ENCODE measurements at regions not wholly inside any gene's neighbourhood (a gene's known extent, or its start where the extent isn't known, plus 50 kb on each side); places are given as distances from the start of the nearest gene placed in this dataset.

DNA sequence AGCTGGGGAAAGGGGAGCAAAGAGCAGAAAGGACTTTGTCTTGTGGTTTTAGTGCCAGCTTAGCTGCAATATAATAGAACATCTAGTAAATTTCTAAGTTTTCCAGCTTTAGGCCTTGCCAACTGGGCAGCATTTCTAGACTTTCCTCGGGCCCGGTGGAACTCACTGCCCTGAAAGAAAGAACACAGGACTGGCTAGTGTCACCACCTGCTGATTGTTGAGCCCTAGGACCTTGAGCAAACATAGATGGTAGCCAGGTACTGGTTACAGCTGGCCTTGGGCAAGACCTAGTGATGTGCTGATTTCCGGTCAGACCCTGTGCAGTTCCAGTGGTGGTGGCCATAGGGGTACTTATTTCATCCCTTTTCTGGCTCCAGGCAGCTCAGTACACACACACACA, 753.2 kb upstream of the B3GALT2 start:
- Histone ChIP-seq H3K27ac (ENCODE audit: control insufficient read depth, insufficient read depth) (no peak overlapping the region), H3K36me3 (ENCODE audit: control insufficient read depth in 2 of 2, insufficient read depth in 2 of 2, low read length in 1 of 2) (no peaks in the 10 kb centered on the region), H3K4me3 (no peak overlapping the region), H2AFZ (ENCODE audit: control insufficient read depth, low read depth, low read length) (no peak overlapping the region), H3K4me2 (ENCODE audit: control insufficient read depth, insufficient read depth) (no peak overlapping the region), H4K20me1 (ENCODE audit: control insufficient read depth, insufficient read depth) (no peaks in the 10 kb centered on the region), H3K9ac (ENCODE audit: control insufficient read depth, insufficient read depth, low read length) (no peak overlapping the region), H3K27me3 (replicated peaks in 1 of 2; ENCODE audit: control insufficient read depth in 2 of 2, insufficient read depth in 2 of 2, low read length in 1 of 2) (no peaks in the 10 kb centered on the region), H3K79me2 (ENCODE audit: control insufficient read depth, insufficient read depth, low read length) (no peaks in the 10 kb centered on the region), H3K4me1 (ENCODE audit: control insufficient read depth, insufficient read depth, low read length) (no peaks in the 10 kb centered on the region), H3K9me3 (replicated peaks; ENCODE audit: control insufficient read depth, insufficient read depth, low read length) (no peaks in the 10 kb centered on the region)
- DNase-seq (ENCODE audit: low read depth, low spot score): no peak
- POLR2A ChIA-PET: no interaction called here
- RAD21 ChIA-PET (ENCODE audit: unreplicated experiment): no interaction called here
- no TSS peak for BruUV-seq (replicated peaks)
- TF ChIP-seq ZZZ3 (IDR thresholded peaks at IDR 0.05; ENCODE audit: control insufficient read depth, insufficient read length, low read depth): no peak
- in situ Hi-C loops (cut with MboI): no loop called here
- no peak for FAIRE-seq
- no peak for ATAC-seq
- CTCF ChIA-PET: no interaction called here
- intact Hi-C loops (cut with micrococcal nuclease; ENCODE audit: unreplicated experiment): no loop called here
- 86% methylated on average over 3 of the region's 3 CpGs for WGBS (ENCODE audit: insufficient coverage, insufficient replicate concordance, low lambda C conversion rate, missing lambda C conversion rate)
- SMC1A ChIA-PET (ENCODE audit: uncharacterized antibody, unreplicated experiment): no interaction called here

GRCh38 chr1:193937308-193937707, 750.9 kb upstream of the B3GALT2 start:
- ChIA-PET CTCF (no interaction called here), SMC1A (ENCODE audit: uncharacterized antibody, unreplicated experiment) (no interaction called here), POLR2A (no interaction called here), RAD21 (ENCODE audit: unreplicated experiment) (no interaction called here)
- Histone ChIP-seq H3K4me2 (ENCODE audit: control insufficient read depth, insufficient read depth) (no peak overlapping the region), H3K27me3 (replicated peaks in 1 of 2; ENCODE audit: control insufficient read depth in 2 of 2, insufficient read depth in 2 of 2, low read length in 1 of 2) (no peaks in the 10 kb centered on the region), H3K9me3 (replicated peaks; ENCODE audit: control insufficient read depth, insufficient read depth, low read length) (no peaks in the 10 kb centered on the region), H3K79me2 (ENCODE audit: control insufficient read depth, insufficient read depth, low read length) (no peaks in the 10 kb centered on the region), H2AFZ (ENCODE audit: control insufficient read depth, low read depth, low read length) (no peak overlapping the region), H3K36me3 (ENCODE audit: control insufficient read depth in 2 of 2, insufficient read depth in 2 of 2, low read length in 1 of 2) (no peaks in the 10 kb centered on the region), H3K4me3 (no peak overlapping the region), H3K4me1 (ENCODE audit: control insufficient read depth, insufficient read depth, low read length) (no peaks in the 10 kb centered on the region), H4K20me1 (ENCODE audit: control insufficient read depth, insufficient read depth) (no peaks in the 10 kb centered on the region), H3K27ac (ENCODE audit: control insufficient read depth, insufficient read depth) (no peak overlapping the region), H3K9ac (ENCODE audit: control insufficient read depth, insufficient read depth, low read length) (no peak overlapping the region)
- WGBS (ENCODE audit: insufficient coverage, insufficient replicate concordance, low lambda C conversion rate, missing lambda C conversion rate): 0% methylated on average over 1 of the region's 1 CpG
- BruUV-seq (replicated peaks): no TSS peak
- intact Hi-C loops (cut with micrococcal nuclease; ENCODE audit: unreplicated experiment) (no loop called here), in situ Hi-C loops (cut with MboI) (no loop called here)
- no peak for DNase-seq (ENCODE audit: low read depth, low spot score)
- no peak for FAIRE-seq
- ATAC-seq: no peak
- TF ChIP-seq, protein P1, sequence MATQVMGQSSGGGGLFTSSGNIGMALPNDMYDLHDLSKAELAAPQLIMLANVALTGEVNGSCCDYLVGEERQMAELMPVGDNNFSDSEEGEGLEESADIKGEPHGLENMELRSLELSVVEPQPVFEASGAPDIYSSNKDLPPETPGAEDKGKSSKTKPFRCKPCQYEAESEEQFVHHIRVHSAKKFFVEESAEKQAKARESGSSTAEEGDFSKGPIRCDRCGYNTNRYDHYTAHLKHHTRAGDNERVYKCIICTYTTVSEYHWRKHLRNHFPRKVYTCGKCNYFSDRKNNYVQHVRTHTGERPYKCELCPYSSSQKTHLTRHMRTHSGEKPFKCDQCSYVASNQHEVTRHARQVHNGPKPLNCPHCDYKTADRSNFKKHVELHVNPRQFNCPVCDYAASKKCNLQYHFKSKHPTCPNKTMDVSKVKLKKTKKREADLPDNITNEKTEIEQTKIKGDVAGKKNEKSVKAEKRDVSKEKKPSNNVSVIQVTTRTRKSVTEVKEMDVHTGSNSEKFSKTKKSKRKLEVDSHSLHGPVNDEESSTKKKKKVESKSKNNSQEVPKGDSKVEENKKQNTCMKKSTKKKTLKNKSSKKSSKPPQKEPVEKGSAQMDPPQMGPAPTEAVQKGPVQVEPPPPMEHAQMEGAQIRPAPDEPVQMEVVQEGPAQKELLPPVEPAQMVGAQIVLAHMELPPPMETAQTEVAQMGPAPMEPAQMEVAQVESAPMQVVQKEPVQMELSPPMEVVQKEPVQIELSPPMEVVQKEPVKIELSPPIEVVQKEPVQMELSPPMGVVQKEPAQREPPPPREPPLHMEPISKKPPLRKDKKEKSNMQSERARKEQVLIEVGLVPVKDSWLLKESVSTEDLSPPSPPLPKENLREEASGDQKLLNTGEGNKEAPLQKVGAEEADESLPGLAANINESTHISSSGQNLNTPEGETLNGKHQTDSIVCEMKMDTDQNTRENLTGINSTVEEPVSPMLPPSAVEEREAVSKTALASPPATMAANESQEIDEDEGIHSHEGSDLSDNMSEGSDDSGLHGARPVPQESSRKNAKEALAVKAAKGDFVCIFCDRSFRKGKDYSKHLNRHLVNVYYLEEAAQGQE (IDR thresholded peaks at IDR 0.05; ENCODE audit: low read depth, low read length): no peak
- no peak for TF ChIP-seq EGR1 (IDR thresholded peaks at IDR 0.05; ENCODE audit: borderline replicate concordance in 1 of 2, low read depth in 2 of 2, low read length in 2 of 2)
- TF ChIP-seq, protein P2, sequence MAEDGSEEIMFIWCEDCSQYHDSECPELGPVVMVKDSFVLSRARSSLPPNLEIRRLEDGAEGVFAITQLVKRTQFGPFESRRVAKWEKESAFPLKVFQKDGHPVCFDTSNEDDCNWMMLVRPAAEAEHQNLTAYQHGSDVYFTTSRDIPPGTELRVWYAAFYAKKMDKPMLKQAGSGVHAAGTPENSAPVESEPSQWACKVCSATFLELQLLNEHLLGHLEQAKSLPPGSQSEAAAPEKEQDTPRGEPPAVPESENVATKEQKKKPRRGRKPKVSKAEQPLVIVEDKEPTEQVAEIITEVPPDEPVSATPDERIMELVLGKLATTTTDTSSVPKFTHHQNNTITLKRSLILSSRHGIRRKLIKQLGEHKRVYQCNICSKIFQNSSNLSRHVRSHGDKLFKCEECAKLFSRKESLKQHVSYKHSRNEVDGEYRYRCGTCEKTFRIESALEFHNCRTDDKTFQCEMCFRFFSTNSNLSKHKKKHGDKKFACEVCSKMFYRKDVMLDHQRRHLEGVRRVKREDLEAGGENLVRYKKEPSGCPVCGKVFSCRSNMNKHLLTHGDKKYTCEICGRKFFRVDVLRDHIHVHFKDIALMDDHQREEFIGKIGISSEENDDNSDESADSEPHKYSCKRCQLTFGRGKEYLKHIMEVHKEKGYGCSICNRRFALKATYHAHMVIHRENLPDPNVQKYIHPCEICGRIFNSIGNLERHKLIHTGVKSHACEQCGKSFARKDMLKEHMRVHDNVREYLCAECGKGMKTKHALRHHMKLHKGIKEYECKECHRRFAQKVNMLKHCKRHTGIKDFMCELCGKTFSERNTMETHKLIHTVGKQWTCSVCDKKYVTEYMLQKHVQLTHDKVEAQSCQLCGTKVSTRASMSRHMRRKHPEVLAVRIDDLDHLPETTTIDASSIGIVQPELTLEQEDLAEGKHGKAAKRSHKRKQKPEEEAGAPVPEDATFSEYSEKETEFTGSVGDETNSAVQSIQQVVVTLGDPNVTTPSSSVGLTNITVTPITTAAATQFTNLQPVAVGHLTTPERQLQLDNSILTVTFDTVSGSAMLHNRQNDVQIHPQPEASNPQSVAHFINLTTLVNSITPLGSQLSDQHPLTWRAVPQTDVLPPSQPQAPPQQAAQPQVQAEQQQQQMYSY (CRISPR knock-in tag; IDR thresholded peaks at IDR 0.05): no peak
- no peak for TF ChIP-seq CBX5 (IDR thresholded peaks at IDR 0.05; ENCODE audit: low read depth)
- TF ChIP-seq GATAD2B (conservative IDR thresholded peaks at IDR 0.05; ENCODE audit: low read depth): no peak
- no peak for TF ChIP-seq SREBF1 (IDR thresholded peaks at IDR 0.05; ENCODE audit: low read length)
- TF ChIP-seq SMARCA5 (IDR thresholded peaks at IDR 0.05): no peak
- no peak for TF ChIP-seq ZSCAN29 (IDR thresholded peaks at IDR 0.05)
